Prostate gland (tissue), 2 donors: ENCODE measurements at regions not wholly inside any gene's neighbourhood (a gene's known extent, or its start where the extent isn't known, plus 50 kb on each side); places are given as distances from the start of the nearest gene placed in this dataset.

Source experiments
- DNase-seq: peaks from one replicate; pipeline ENCODE4 v3.0.0-alpha.2; 2019; ENCODE audit warnings: low spot score
- H3K27ac ChIP-seq, 2 donors: fragments of 200-600 bp; sonication (generic); 2 replicates each; pipeline ENCODE4 v1.5.1; 2017 to 2019
- H3K27me3 ChIP-seq: fragments of 200-600 bp; sonication (generic); replicated peaks from 2 replicates; pipeline ENCODE4 v1.5.1; 2019; ENCODE audit not compliant: insufficient read depth
- H3K36me3 ChIP-seq, 2 donors: fragments of 200-600 bp; sonication (generic); 1 replicate in 1 of 2; 2 replicates in 1 of 2; pipeline versions ENCODE4 v1.5.1 to v1.8.1; 2017 to 2019
- H3K4me1 ChIP-seq: fragments of 200-600 bp; sonication (generic); replicated peaks from 2 replicates; pipeline ENCODE4 v1.5.1; 2019
- H3K4me3 ChIP-seq, 2 donors: fragments of 200-600 bp; sonication (generic); 2 replicates each; pipeline ENCODE4 v1.5.1; 2017 to 2019
- H3K9me3 ChIP-seq: fragments of 200-600 bp; sonication (generic); 2 replicates; pipeline ENCODE4 v1.5.1; 2017
- CTCF ChIP-seq, 4 experiments: fragments of 200-600 bp in 2 of 4; fragments of 450-650 bp in 2 of 4; sonication (generic) in 2 of 4; IDR thresholded peaks; 1 replicate in 3 of 4; 2 replicates in 1 of 4; pipeline ENCODE4 v1.5.1; 2016 to 2019; ENCODE audit warnings: antibody characterized with exemption in 4 of 4, mild to moderate bottlenecking in 2 of 4, moderate library complexity in 2 of 4
- POLR2A ChIP-seq: fragments of 450-650 bp; IDR thresholded peaks from one replicate; pipeline ENCODE4 v1.6.1; 2016; ENCODE audit warnings: antibody characterized with exemption, mild to moderate bottlenecking
- POLR2AphosphoS5 ChIP-seq: sonication (generic); formaldehyde crosslinking; IDR thresholded peaks from one replicate; pipeline ENCODE4 v1.6.1; 2017; ENCODE audit warnings: antibody characterized with exemption
- WGBS: methylation state at CpG from one replicate; pipeline ENCODE4 v1.1.5; 2018; 5-methylcytosine and 5-hydroxymethylcytosine counted together
- intact Hi-C: fragments of 100-400 bp; cut with DNase I; formaldehyde crosslinking; loops from one replicate; pipeline ENCODE4 v1.14.2; 2022

- H3K9me3 ChIP-seq, result no peaks in the 10 kb centered on the region
- intact Hi-C loops, result no loop called here
- no peaks in the 10 kb centered on the region for H3K4me1 ChIP-seq
- TF ChIP-seq POLR2A (no peak), CTCF (IDR thresholded peaks at IDR 0.05) (no peak), POLR2AphosphoS5 (no peak)
- WGBS, result 23% methylated on average over 1 of the region's 1 CpG
- no peaks in the 10 kb centered on the region for H3K36me3 ChIP-seq
- H3K4me3 ChIP-seq, result no peak overlapping the region
- no peak for DNase-seq
- no peaks in the 10 kb centered on the region for H3K27me3 ChIP-seq
- no peak overlapping the region for H3K27ac ChIP-seq
Measured at GRCh38 chr4:121221201-121221600, 57.1 kb upstream of the TNIP3 start.

- Histone ChIP-seq H3K9me3 (no peaks in the 10 kb centered on the region), H3K27ac (no peak overlapping the region), H3K36me3 (no peaks in the 10 kb centered on the region), H3K27me3 (no peaks in the 10 kb centered on the region), H3K4me1 (no peaks in the 10 kb centered on the region), H3K4me3 (no peak overlapping the region)
- WGBS, result 59% methylated on average over 5 of the region's 5 CpGs
- intact Hi-C loops, result no loop called here
- DNase-seq, result no peak
- no peak for TF ChIP-seq CTCF (IDR thresholded peaks at IDR 0.05)
- TF ChIP-seq POLR2A, result no peak
- no peak for TF ChIP-seq POLR2AphosphoS5
Measured at GRCh38 chr4:121220698-121221097, 56.6 kb upstream of the TNIP3 start.

- no peak overlapping the region for H3K27ac ChIP-seq
- TF ChIP-seq POLR2A, result no peak
- no peak for TF ChIP-seq POLR2AphosphoS5
- no peak for TF ChIP-seq CTCF (IDR thresholded peaks at IDR 0.05)
- no peaks in the 10 kb centered on the region for H3K4me1 ChIP-seq
- WGBS, result 42% methylated on average over 1 of the region's 1 CpG
- intact Hi-C loops, result no loop called here
- no peaks in the 10 kb centered on the region for H3K27me3 ChIP-seq
- no peak overlapping the region for H3K4me3 ChIP-seq
- DNase-seq, result no peak
- no peaks in the 10 kb centered on the region for H3K36me3 ChIP-seq
- H3K9me3 ChIP-seq, result no peaks in the 10 kb centered on the region
Measured at GRCh38 chr4:121219227-121219626, 55.1 kb upstream of the TNIP3 start.

- DNase-seq, result no peak
- TF ChIP-seq CTCF (IDR thresholded peaks at IDR 0.05) (no peak), POLR2A (no peak), POLR2AphosphoS5 (no peak)
- no peaks in the 10 kb centered on the region for H3K27me3 ChIP-seq
- no peaks in the 10 kb centered on the region for H3K4me1 ChIP-seq
- 55% methylated on average over 2 of the region's 2 CpGs for WGBS
- intact Hi-C loops, result no loop called here
- H3K9me3 ChIP-seq, result no peaks in the 10 kb centered on the region
- no peak overlapping the region for H3K27ac ChIP-seq
- no peak overlapping the region for H3K4me3 ChIP-seq
- no peaks in the 10 kb centered on the region for H3K36me3 ChIP-seq
Measured at GRCh38 chr4:121217351-121217750, 53.2 kb upstream of the TNIP3 start.

- H3K4me1 ChIP-seq, result no peaks in the 10 kb centered on the region
- H3K27ac ChIP-seq, result no peak overlapping the region
- H3K36me3 ChIP-seq, result no peaks in the 10 kb centered on the region
- H3K27me3 ChIP-seq, result no peaks in the 10 kb centered on the region
- TF ChIP-seq CTCF (IDR thresholded peaks at IDR 0.05) (no peak), POLR2A (no peak), POLR2AphosphoS5 (no peak)
- H3K4me3 ChIP-seq, result no peak overlapping the region
- WGBS, result 86% methylated on average over 3 of the region's 3 CpGs
- intact Hi-C loops, result no loop called here
- DNase-seq, result no peak
- H3K9me3 ChIP-seq, result no peaks in the 10 kb centered on the region
Measured at GRCh38 chr4:121216461-121216860, 52.3 kb upstream of the TNIP3 start.
